ENCODE measurements at regions not wholly inside any gene's neighbourhood (a gene's known extent, or its start where the extent isn't known, plus 50 kb on each side); places are given as distances from the start of the nearest gene placed in this dataset.

DNA sequence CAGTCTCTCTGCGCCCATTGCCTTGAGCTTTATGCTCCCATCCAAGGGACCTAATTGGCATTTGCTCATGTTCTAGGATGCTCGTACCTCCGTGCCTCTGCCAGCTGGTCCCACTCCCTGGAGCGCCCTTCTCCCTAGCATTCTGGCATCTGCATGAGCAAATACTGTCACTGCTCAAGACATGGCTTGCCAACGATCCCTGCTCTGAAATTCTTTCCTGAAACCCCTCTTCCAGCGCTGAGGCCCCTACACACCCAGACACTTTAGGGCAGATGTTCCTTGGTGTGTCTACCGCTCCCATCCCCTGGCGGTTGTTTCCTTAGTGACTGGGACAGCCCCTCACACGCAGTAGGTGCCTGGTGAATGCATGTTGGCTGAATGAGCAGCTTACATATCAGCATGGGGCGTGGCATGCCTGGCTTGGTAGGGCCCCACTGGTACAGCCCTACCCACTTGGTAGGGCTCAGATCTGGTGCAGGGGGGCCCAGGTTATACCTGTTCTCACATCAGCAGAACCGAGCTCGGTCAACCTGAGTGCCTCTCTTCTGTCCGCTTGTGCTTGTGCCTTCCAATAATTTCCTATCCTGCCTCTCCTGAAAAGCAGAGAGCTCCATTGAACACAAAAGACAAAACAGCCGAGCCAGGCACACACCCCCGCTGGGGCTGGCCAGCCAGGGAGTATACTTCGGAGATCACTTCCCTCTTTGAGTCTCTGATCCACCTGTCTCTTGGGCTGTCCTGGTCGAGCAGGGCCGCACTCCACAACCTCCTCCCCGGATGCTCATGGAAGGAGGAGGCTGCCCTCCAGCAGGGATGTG, 59.2 kb downstream of the INHBB start:
- DNase-seq: no peak

DNA sequence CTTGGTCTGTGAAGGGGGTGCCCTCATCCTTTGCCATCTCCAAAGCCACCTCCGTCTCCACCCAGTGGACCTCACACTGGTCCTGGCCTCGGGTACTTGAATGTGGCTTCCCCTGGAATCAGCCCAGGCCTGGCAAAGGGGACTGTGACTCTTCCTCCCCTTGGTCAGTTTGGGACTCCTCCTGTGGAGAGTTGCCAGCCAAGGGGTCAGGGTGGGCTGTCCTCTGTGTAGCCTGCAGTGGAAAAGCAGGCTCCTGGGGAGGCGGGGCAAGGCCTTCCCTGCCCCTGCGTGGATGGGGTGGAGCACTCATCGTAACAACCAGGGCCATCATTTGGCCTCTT, 59.8 kb downstream of the INHBB start:
- H3K27me3 ChIP-seq: no peaks in the 10 kb centered on the region
- H3K4me3 ChIP-seq: no peak overlapping the region
- TF ChIP-seq POLR2A (IDR thresholded peaks at IDR 0.05): no peak
- TF ChIP-seq, protein P1, sequence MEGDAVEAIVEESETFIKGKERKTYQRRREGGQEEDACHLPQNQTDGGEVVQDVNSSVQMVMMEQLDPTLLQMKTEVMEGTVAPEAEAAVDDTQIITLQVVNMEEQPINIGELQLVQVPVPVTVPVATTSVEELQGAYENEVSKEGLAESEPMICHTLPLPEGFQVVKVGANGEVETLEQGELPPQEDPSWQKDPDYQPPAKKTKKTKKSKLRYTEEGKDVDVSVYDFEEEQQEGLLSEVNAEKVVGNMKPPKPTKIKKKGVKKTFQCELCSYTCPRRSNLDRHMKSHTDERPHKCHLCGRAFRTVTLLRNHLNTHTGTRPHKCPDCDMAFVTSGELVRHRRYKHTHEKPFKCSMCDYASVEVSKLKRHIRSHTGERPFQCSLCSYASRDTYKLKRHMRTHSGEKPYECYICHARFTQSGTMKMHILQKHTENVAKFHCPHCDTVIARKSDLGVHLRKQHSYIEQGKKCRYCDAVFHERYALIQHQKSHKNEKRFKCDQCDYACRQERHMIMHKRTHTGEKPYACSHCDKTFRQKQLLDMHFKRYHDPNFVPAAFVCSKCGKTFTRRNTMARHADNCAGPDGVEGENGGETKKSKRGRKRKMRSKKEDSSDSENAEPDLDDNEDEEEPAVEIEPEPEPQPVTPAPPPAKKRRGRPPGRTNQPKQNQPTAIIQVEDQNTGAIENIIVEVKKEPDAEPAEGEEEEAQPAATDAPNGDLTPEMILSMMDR (IDR thresholded peaks at IDR 0.05): no peak
- H3K4me1 ChIP-seq: no peaks in the 10 kb centered on the region
- H3K36me3 ChIP-seq: no peaks in the 10 kb centered on the region
- DNase-seq: no peak
- no peak overlapping the region for H3K27ac ChIP-seq
- no peaks in the 10 kb centered on the region for H3K9me3 ChIP-seq

More for the DNA sequence above, 59.2 kb downstream of the INHBB start:
- Histone ChIP-seq H3K9me3 (no peaks in the 10 kb centered on the region), H3K4me1 (no peaks in the 10 kb centered on the region), H3K36me3 (no peaks in the 10 kb centered on the region), H3K4me3 (no peak overlapping the region), H3K27me3 (no peaks in the 10 kb centered on the region), H3K27ac (no peak overlapping the region)
- TF ChIP-seq POLR2A (IDR thresholded peaks at IDR 0.05): no peak
- TF ChIP-seq, protein P1 (IDR thresholded peaks at IDR 0.05): no peak

DNA sequence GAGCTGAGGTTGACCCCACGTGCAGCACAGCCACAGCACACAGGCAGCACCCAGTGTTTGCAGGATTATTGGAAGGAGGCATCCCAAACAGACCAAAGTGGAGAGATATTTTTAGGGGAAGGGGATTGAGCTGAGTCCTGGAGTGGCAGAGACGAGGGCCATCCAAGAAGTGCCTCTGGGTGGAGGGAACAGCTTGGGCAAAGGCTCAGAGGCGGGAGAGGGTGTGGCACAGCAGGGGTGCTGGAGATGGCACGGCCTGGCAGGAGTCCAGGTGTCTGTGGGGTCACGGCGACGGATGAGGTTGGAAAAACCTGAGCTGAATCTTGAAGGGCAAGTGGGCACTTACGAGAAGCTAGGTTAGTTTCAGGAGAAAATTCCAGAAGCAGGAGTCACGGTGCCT, 60.6 kb downstream of the INHBB start:
- no peak overlapping the region for H3K27ac ChIP-seq
- TF ChIP-seq, protein P1 (IDR thresholded peaks at IDR 0.05): no peak
- TF ChIP-seq POLR2A (IDR thresholded peaks at IDR 0.05): no peak

DNA sequence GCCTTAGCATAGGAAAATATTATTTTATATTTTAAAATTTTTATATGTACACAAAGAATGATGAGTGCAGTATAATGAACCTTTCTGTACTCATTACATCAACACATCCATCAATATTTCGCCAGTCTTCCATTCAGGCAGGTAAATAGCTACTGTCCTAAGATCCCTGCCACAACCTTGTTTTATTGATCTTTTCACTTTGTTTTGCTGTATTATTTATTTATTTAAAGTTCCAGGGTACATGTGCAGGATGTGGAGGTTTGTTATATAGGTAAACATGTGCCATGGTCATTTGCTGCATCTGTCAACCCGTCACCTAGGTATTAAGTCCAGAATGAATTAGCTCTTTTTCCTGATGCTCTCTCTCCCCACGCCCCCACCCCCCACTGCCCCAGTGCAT, 64.6 kb downstream of the INHBB start:
- Histone ChIP-seq H3K27ac (no peak overlapping the region), H3K9me3 (no peaks in the 10 kb centered on the region)
- no peak for DNase-seq

More for the DNA sequence above, 60.6 kb downstream of the INHBB start:
- Histone ChIP-seq H3K36me3 (no peaks in the 10 kb centered on the region), H3K27me3 (no peaks in the 10 kb centered on the region), H3K4me3 (no peak overlapping the region), H3K4me1 (no peaks in the 10 kb centered on the region), H3K9me3 (no peaks in the 10 kb centered on the region)
- DNase-seq: no peak

DNA sequence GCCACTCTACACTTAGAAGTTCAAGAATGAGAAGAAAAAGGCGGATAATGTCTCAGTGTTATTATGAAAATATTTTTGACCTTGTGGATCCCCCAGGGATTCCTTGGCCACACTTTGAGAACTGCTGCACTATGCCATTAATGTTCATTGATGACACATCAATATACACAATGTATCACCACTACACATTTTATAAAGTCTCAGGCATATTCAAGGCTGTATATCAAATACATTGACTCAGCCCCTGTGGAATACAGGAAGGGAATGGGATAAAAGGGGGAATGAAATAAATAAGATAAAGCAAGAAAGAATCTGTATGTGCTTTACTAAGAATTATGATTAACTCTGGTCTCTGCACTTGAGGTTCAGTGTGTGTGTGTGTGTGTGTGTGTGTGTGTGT, 69.1 kb downstream of the INHBB start:
- DNase-seq: peak in 1 of 3 donors; percentile 3
- Histone ChIP-seq H3K36me3 (no peaks in the 10 kb centered on the region), H3K9me3 (no peaks in the 10 kb centered on the region), H3K27me3 (no peaks in the 10 kb centered on the region), H3K4me3 (no peak overlapping the region), H3K4me1 (no peaks in the 10 kb centered on the region), H3K27ac (no peak overlapping the region)
- TF ChIP-seq, protein P1 (IDR thresholded peaks at IDR 0.05): no peak

More for the DNA sequence above, 64.6 kb downstream of the INHBB start:
- Histone ChIP-seq H3K27me3 (no peaks in the 10 kb centered on the region), H3K4me3 (no peak overlapping the region), H3K4me1 (no peaks in the 10 kb centered on the region), H3K36me3 (no peaks in the 10 kb centered on the region)
- TF ChIP-seq, protein P1 (IDR thresholded peaks at IDR 0.05): no peak
- TF ChIP-seq POLR2A (IDR thresholded peaks at IDR 0.05): no peak
